Liver (tissue), 8 donors: ENCODE measurements at regions not wholly inside any gene's neighbourhood (a gene's known extent, or its start where the extent isn't known, plus 50 kb on each side); places are given as distances from the start of the nearest gene placed in this dataset.
A peak's percentile ranks its signal among the peaks of the same experiment; 100 is the strongest.

Experiments used
- DNase-seq: peaks from one replicate; pipeline ENCODE4 v3.0.0-alpha.2; 2017; ENCODE audit warnings: low spot score
- H3K27ac ChIP-seq, 2 donors: one replicate each; pipeline ENCODE4 v1.7.0; 2013; ENCODE audit warnings: inconsistent platforms in 2 of 2, low read length in 2 of 2, control low read depth in 1 of 2, low read depth in 1 of 2, mild to moderate bottlenecking in 1 of 2
- H3K27me3 ChIP-seq, 4 donors: one replicate each; pipeline versions ENCODE4 v1.6.1 to v1.7.0; 2013; ENCODE audit warnings: low read length in 3 of 4, inconsistent platforms in 1 of 4, mild to moderate bottlenecking in 1 of 4, moderate library complexity in 1 of 4; ENCODE audit not compliant: control insufficient read depth in 4 of 4, insufficient read depth in 4 of 4
- H3K36me3 ChIP-seq, 4 donors: one replicate each; pipeline versions ENCODE4 v1.6.1 to v1.7.0; 2013; ENCODE audit warnings: low read length in 3 of 4, mild to moderate bottlenecking in 3 of 4, low read depth in 1 of 4, moderate library complexity in 1 of 4; ENCODE audit not compliant: control insufficient read depth in 4 of 4, insufficient read depth in 3 of 4
- H3K4me1 ChIP-seq, 4 donors: one replicate each; pipeline versions ENCODE4 v1.6.1 to v1.7.0; 2013; ENCODE audit warnings: low read length in 3 of 4, mild to moderate bottlenecking in 3 of 4, moderate library complexity in 1 of 4; ENCODE audit not compliant: control insufficient read depth in 4 of 4, insufficient read depth in 4 of 4
- H3K4me3 ChIP-seq, 3 donors: one replicate each; pipeline versions ENCODE4 v1.6.1 to v1.7.0; 2013; ENCODE audit warnings: low read length in 3 of 3, control low read depth in 1 of 3, low read depth in 1 of 3, mild to moderate bottlenecking in 1 of 3
- H3K9ac ChIP-seq, 2 donors: one replicate each; pipeline ENCODE4 v1.7.0; 2013; ENCODE audit warnings: low read length in 2 of 2, mild to moderate bottlenecking in 2 of 2, moderate library complexity in 2 of 2, control low read depth in 1 of 2, low read depth in 1 of 2
- H3K9me3 ChIP-seq, 4 donors: one replicate each; pipeline versions ENCODE4 v1.6.1 to v1.7.0; 2013; ENCODE audit warnings: low read length in 3 of 4; ENCODE audit not compliant: control insufficient read depth in 4 of 4
- EGR1 ChIP-seq, 2 donors: IDR thresholded peaks; 2 replicates each; pipeline ENCODE4 v1.6.1; 2016 to 2018; ENCODE audit warnings: antibody characterized with exemption in 2 of 2, low read depth in 2 of 2
- FOXA1 ChIP-seq: IDR thresholded peaks from 2 replicates; pipeline ENCODE4 v1.6.1; 2016; ENCODE audit warnings: antibody characterized with exemption
- FOXA2 ChIP-seq: IDR thresholded peaks from 2 replicates; pipeline ENCODE4 v1.6.1; 2016; ENCODE audit warnings: antibody characterized with exemption
- GABPA ChIP-seq, 2 donors: IDR thresholded peaks in 1 of 2; conservative IDR thresholded peaks in 1 of 2; 2 replicates each; pipeline ENCODE4 v1.6.1; 2016; ENCODE audit warnings: antibody characterized with exemption in 2 of 2, mild to moderate bottlenecking in 1 of 2, moderate library complexity in 1 of 2
- HNF4A ChIP-seq, 2 donors: conservative IDR thresholded peaks; 2 replicates each; pipeline ENCODE4 v1.6.1; 2016; ENCODE audit warnings: antibody characterized with exemption in 2 of 2, mild to moderate bottlenecking in 2 of 2
- HNF4G ChIP-seq: IDR thresholded peaks from 2 replicates; pipeline ENCODE4 v1.6.1; 2016; ENCODE audit warnings: antibody characterized with exemption
- JUND ChIP-seq, 2 donors: IDR thresholded peaks; 2 replicates each; pipeline ENCODE4 v1.6.1; 2016; ENCODE audit warnings: antibody characterized with exemption in 2 of 2
- NR2F2 ChIP-seq: IDR thresholded peaks from 2 replicates; pipeline ENCODE4 v1.6.1; 2016; ENCODE audit warnings: antibody characterized with exemption
- RAD21 ChIP-seq, 2 donors: IDR thresholded peaks; 2 replicates each; pipeline ENCODE4 v1.6.1; 2016; ENCODE audit warnings: antibody characterized with exemption in 2 of 2, mild to moderate bottlenecking in 2 of 2
- RXRA ChIP-seq, 2 donors: IDR thresholded peaks; 2 replicates each; pipeline ENCODE4 v1.6.1; 2017 to 2018; ENCODE audit warnings: antibody characterized with exemption in 2 of 2, mild to moderate bottlenecking in 1 of 2
- SP1 ChIP-seq: IDR thresholded peaks from 2 replicates; pipeline ENCODE4 v1.6.1; 2018; ENCODE audit warnings: antibody characterized with exemption, mild to moderate bottlenecking
- TAF1 ChIP-seq: conservative IDR thresholded peaks from 2 replicates; pipeline ENCODE4 v1.6.1; 2016; ENCODE audit warnings: antibody characterized with exemption, mild to moderate bottlenecking
- YY1 ChIP-seq: IDR thresholded peaks from 2 replicates; pipeline ENCODE4 v1.6.1; 2016; ENCODE audit warnings: antibody characterized with exemption, mild to moderate bottlenecking
- WGBS: extraction: QIAGEN DNeasy Blood & Tissue Kit; methylation state at CpG from one replicate; pipeline ENCODE4 v1.1.7; 2013; 5-methylcytosine and 5-hydroxymethylcytosine counted together
- TF ChIP-seq, protein P1 (sequence below): IDR thresholded peaks from 2 replicates; pipeline ENCODE4 v1.6.1; 2016; ENCODE audit warnings: antibody characterized with exemption, mild to moderate bottlenecking
- TF ChIP-seq, protein P2 (sequence below): IDR thresholded peaks from 2 replicates; pipeline ENCODE4 v1.6.1; 2016; ENCODE audit warnings: antibody characterized with exemption
- TF ChIP-seq, protein P3 (sequence below): fragments of 150-350 bp; IDR thresholded peaks from 2 replicates; pipeline ENCODE4 v1.5.1; 2017; ENCODE audit warnings: improper control_type of control experiment, low read depth, low read length; ENCODE audit not compliant: missing input control
- TF ChIP-seq, protein P4 (sequence below): IDR thresholded peaks from 2 replicates; pipeline ENCODE4 v1.6.1; 2016; ENCODE audit warnings: antibody characterized with exemption
- TF ChIP-seq, protein P5 (sequence below): IDR thresholded peaks from 2 replicates; pipeline ENCODE4 v1.6.1; 2016; ENCODE audit warnings: antibody characterized with exemption
- donor health status: healthy.
- donor health status: healthy.
- donor health status: healthy.
- donor health status: healthy.
- donor health status: healthy.

DNA sequence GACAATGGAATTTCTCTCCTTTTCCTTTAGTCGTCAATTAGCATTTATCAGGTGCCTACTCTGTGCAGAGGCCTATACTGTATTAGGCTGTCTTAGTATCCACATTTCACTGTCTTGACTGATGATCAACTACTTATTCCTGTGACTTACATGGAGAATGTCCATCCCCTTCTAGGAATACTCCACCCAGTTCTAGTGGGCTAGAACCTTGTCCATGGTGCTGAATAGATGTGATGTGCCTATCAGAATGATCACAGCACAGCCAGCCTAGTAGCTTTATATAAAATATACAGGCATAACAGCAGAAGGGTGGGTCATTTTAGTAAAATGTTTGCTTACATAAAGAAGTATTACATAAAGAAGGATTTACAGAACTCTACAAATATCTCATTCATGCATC, 621.4 kb downstream of the PDCD6IP start:
- 29% methylated on average over 1 of the region's 1 CpG for WGBS
- Histone ChIP-seq H3K36me3 (no peaks in the 10 kb centered on the region), H3K27me3 (peaks cover 0 to 5% (median 0%) of the 10 kb centered on the region in 4 donors), H3K9me3 (no peaks in the 10 kb centered on the region), H3K27ac (no peak overlapping the region), H3K4me3 (no peak overlapping the region), H3K9ac (no peak overlapping the region), H3K4me1 (no peaks in the 10 kb centered on the region)
- TF ChIP-seq FOXA1 = no peak
- TF ChIP-seq, protein P1, sequence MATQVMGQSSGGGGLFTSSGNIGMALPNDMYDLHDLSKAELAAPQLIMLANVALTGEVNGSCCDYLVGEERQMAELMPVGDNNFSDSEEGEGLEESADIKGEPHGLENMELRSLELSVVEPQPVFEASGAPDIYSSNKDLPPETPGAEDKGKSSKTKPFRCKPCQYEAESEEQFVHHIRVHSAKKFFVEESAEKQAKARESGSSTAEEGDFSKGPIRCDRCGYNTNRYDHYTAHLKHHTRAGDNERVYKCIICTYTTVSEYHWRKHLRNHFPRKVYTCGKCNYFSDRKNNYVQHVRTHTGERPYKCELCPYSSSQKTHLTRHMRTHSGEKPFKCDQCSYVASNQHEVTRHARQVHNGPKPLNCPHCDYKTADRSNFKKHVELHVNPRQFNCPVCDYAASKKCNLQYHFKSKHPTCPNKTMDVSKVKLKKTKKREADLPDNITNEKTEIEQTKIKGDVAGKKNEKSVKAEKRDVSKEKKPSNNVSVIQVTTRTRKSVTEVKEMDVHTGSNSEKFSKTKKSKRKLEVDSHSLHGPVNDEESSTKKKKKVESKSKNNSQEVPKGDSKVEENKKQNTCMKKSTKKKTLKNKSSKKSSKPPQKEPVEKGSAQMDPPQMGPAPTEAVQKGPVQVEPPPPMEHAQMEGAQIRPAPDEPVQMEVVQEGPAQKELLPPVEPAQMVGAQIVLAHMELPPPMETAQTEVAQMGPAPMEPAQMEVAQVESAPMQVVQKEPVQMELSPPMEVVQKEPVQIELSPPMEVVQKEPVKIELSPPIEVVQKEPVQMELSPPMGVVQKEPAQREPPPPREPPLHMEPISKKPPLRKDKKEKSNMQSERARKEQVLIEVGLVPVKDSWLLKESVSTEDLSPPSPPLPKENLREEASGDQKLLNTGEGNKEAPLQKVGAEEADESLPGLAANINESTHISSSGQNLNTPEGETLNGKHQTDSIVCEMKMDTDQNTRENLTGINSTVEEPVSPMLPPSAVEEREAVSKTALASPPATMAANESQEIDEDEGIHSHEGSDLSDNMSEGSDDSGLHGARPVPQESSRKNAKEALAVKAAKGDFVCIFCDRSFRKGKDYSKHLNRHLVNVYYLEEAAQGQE = peak; percentile 93
- DNase-seq = no peak

DNA sequence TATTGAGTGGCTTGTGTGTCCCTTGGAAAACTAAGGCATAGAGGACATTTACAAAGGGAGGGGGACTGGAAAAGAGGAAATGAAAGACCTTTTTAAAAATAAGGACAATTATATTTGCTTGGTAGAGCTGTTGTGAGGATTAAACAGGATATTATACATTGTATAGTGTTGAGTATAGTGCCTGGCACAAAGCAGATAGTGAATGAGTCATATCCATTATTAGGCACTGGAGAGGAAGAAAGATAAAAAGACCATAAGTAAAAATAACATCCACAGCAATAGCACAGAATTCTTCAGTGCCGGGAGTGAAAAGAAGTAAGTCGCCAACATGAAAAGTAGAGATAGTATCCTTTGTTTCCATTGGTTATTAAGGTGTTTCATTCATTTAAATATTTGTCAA, 623.3 kb downstream of the PDCD6IP start:
- 72% methylated on average over 2 of the region's 2 CpGs for WGBS
- H3K4me1 ChIP-seq = no peaks in the 10 kb centered on the region
- DNase-seq = no peak
- H3K27me3 ChIP-seq = peaks cover 0 to 5% (median 0%) of the 10 kb centered on the region in 4 donors
- H3K36me3 ChIP-seq = no peaks in the 10 kb centered on the region
- no peak overlapping the region for H3K4me3 ChIP-seq
- H3K9me3 ChIP-seq = no peaks in the 10 kb centered on the region
- TF ChIP-seq FOXA1 = no peak
- TF ChIP-seq, protein P2, sequence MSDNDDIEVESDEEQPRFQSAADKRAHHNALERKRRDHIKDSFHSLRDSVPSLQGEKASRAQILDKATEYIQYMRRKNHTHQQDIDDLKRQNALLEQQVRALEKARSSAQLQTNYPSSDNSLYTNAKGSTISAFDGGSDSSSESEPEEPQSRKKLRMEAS = no peak
- no peak overlapping the region for H3K9ac ChIP-seq
- no peak overlapping the region for H3K27ac ChIP-seq

DNA sequence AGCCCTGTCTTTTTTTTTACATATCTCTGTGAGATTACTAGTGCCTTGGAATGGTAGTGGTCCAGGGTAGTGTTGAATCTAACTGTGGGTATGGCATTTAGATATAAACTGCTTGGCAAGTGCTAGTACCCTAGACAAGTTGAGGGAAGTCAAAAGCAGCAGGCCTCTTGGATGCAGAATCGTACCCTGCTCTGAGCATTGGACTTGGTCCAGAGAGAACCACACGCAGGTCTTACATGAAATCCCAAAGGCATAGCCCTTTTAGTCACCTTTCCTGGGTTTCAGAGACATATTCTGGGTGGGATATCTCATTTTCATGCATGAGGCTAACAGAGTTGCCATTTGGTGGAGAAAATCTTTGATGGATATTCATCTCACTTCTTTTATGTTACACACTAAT, 641.4 kb downstream of the PDCD6IP start:
- TF ChIP-seq TAF1 (no peak), GABPA (IDR thresholded peaks at IDR 0.05 in 1 of 2, conservative IDR thresholded peaks at IDR 0.05 in 1 of 2) (no peak), FOXA2 (no peak), HNF4A (conservative IDR thresholded peaks at IDR 0.05) (no peak), HNF4G (no peak), FOXA1 (no peak), YY1 (no peak), SP1 (no peak), JUND (IDR thresholded peaks at IDR 0.05) (no peak), NR2F2 (no peak), RAD21 (IDR thresholded peaks at IDR 0.05) (no peak), EGR1 (IDR thresholded peaks at IDR 0.05; ENCODE audit: low read depth in 2 of 2) (no peak), RXRA (IDR thresholded peaks at IDR 0.05) (no peak)
- TF ChIP-seq, protein P3, sequence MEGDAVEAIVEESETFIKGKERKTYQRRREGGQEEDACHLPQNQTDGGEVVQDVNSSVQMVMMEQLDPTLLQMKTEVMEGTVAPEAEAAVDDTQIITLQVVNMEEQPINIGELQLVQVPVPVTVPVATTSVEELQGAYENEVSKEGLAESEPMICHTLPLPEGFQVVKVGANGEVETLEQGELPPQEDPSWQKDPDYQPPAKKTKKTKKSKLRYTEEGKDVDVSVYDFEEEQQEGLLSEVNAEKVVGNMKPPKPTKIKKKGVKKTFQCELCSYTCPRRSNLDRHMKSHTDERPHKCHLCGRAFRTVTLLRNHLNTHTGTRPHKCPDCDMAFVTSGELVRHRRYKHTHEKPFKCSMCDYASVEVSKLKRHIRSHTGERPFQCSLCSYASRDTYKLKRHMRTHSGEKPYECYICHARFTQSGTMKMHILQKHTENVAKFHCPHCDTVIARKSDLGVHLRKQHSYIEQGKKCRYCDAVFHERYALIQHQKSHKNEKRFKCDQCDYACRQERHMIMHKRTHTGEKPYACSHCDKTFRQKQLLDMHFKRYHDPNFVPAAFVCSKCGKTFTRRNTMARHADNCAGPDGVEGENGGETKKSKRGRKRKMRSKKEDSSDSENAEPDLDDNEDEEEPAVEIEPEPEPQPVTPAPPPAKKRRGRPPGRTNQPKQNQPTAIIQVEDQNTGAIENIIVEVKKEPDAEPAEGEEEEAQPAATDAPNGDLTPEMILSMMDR = no peak
- TF ChIP-seq, protein P2 = no peak
- TF ChIP-seq, protein P4, sequence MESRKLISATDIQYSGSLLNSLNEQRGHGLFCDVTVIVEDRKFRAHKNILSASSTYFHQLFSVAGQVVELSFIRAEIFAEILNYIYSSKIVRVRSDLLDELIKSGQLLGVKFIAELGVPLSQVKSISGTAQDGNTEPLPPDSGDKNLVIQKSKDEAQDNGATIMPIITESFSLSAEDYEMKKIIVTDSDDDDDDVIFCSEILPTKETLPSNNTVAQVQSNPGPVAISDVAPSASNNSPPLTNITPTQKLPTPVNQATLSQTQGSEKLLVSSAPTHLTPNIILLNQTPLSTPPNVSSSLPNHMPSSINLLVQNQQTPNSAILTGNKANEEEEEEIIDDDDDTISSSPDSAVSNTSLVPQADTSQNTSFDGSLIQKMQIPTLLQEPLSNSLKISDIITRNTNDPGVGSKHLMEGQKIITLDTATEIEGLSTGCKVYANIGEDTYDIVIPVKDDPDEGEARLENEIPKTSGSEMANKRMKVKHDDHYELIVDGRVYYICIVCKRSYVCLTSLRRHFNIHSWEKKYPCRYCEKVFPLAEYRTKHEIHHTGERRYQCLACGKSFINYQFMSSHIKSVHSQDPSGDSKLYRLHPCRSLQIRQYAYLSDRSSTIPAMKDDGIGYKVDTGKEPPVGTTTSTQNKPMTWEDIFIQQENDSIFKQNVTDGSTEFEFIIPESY = no peak
- TF ChIP-seq, protein P5, sequence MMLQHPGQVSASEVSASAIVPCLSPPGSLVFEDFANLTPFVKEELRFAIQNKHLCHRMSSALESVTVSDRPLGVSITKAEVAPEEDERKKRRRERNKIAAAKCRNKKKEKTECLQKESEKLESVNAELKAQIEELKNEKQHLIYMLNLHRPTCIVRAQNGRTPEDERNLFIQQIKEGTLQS = no peak
- H3K9me3 ChIP-seq = peaks cover 0 to 12% (median 5%) of the 10 kb centered on the region in 4 donors
- no peak overlapping the region for H3K4me3 ChIP-seq
- H3K4me1 ChIP-seq = no peaks in the 10 kb centered on the region
- H3K27me3 ChIP-seq = no peaks in the 10 kb centered on the region
- no peaks in the 10 kb centered on the region for H3K36me3 ChIP-seq
- DNase-seq = no peak
- 79% methylated on average over 2 of the region's 2 CpGs for WGBS
- no peak overlapping the region for H3K9ac ChIP-seq
- H3K27ac ChIP-seq = no peak overlapping the region
